CD14-positive monocyte (primary cell): ENCODE measurements at regions not wholly inside any gene's neighbourhood (a gene's known extent, or its start where the extent isn't known, plus 50 kb on each side); places are given as distances from the start of the nearest gene placed in this dataset.

ENCODE experiments used
- DNase-seq, 3 donors: peaks; one replicate each; pipeline ENCODE4 v3.0.0-alpha.2; 2011 to 2022
- H2AFZ ChIP-seq: 2 replicates; pipeline ENCODE4 v1.6.0; 2012; ENCODE audit warnings: mild to moderate bottlenecking, low read depth, low read length, inconsistent platforms; ENCODE audit not compliant: insufficient read depth, poor library complexity, severe bottlenecking
- H3K27ac ChIP-seq, 2 donors: 1 replicate in 1 of 2; 2 replicates in 1 of 2; pipeline ENCODE4 v1.5.1; 2012 to 2013; ENCODE audit warnings: low read length in 2 of 2, control low read depth in 1 of 2, inconsistent platforms in 1 of 2, low read depth in 1 of 2, mild to moderate bottlenecking in 1 of 2
- H3K27me3 ChIP-seq, 2 donors: one replicate each; pipeline versions ENCODE4 v1.6.0 to v1.6.1; 2011 to 2013; ENCODE audit warnings: low read length in 2 of 2; ENCODE audit not compliant: control insufficient read depth in 2 of 2, insufficient read depth in 2 of 2
- H3K36me3 ChIP-seq, 2 donors: replicated peaks in 1 of 2; 1 replicate in 1 of 2; 2 replicates in 1 of 2; pipeline versions ENCODE4 v1.5.1 to v1.6.1; 2012 to 2013; ENCODE audit warnings: low read length in 2 of 2, control low read depth in 1 of 2, inconsistent platforms in 1 of 2, mild to moderate bottlenecking in 1 of 2; ENCODE audit not compliant: insufficient read depth in 2 of 2, control insufficient read depth in 1 of 2
- H3K4me1 ChIP-seq, 2 donors: 1 replicate in 1 of 2; 2 replicates in 1 of 2; pipeline versions ENCODE4 v1.5.1 to v1.6.1; 2012 to 2013; ENCODE audit warnings: low read length in 2 of 2, control low read depth in 1 of 2, inconsistent platforms in 1 of 2, mild to moderate bottlenecking in 1 of 2, moderate library complexity in 1 of 2; ENCODE audit not compliant: insufficient read depth in 2 of 2, control insufficient read depth in 1 of 2
- H3K4me2 ChIP-seq: replicated peaks from 2 replicates; pipeline ENCODE3; 2012; ENCODE audit warnings: low read length, moderate library complexity, mild to moderate bottlenecking; ENCODE audit not compliant: poor library complexity, severe bottlenecking; ENCODE audit errors: extremely low read depth
- H3K4me3 ChIP-seq, 3 experiments: fragments of 200-600 bp in 1 of 3; sonication (generic) in 1 of 3; replicated peaks in 1 of 3; 1 replicate in 2 of 3; 2 replicates in 1 of 3; pipeline ENCODE4 v1.5.1; 2011 to 2013; ENCODE audit warnings: low read length in 3 of 3, mild to moderate bottlenecking in 3 of 3, control low read depth in 2 of 3, low read depth in 2 of 3, inconsistent platforms in 1 of 3, moderate library complexity in 1 of 3
- H3K79me2 ChIP-seq: 2 replicates; pipeline ENCODE4 v1.6.0; 2012; ENCODE audit warnings: mild to moderate bottlenecking, control low read depth, inconsistent platforms, low read length, moderate library complexity; ENCODE audit not compliant: insufficient read depth
- H3K9ac ChIP-seq: 2 replicates; pipeline ENCODE4 v1.6.0; 2017; ENCODE audit warnings: low read length, mild to moderate bottlenecking; ENCODE audit not compliant: insufficient read depth, poor library complexity, severe bottlenecking
- H3K9me3 ChIP-seq, 2 donors: replicated peaks in 1 of 2; 1 replicate in 1 of 2; 2 replicates in 1 of 2; pipeline versions ENCODE4 v1.5.1 to v1.6.1; 2012 to 2013; ENCODE audit warnings: low read length in 2 of 2, control low read depth in 1 of 2; ENCODE audit not compliant: control insufficient read depth in 1 of 2, insufficient read depth in 1 of 2
- H4K20me1 ChIP-seq: 2 replicates; pipeline ENCODE4 v1.6.0; 2012; ENCODE audit warnings: mild to moderate bottlenecking, low read length, control low read depth, moderate library complexity; ENCODE audit not compliant: insufficient read depth
- H3K27ac Mint-ChIP-seq, 7 donors: one replicate each; pipeline ENCODE4 v1.8.0; 2020; ENCODE audit warnings: mild to moderate bottlenecking in 7 of 7, mixed read lengths in 7 of 7, moderate library complexity in 6 of 7, inconsistent platforms in 2 of 7
- H3K27me3 Mint-ChIP-seq, 3 donors: one replicate each; pipeline ENCODE4 v1.8.0; 2021 to 2022; ENCODE audit warnings: low read depth in 3 of 3, mild to moderate bottlenecking in 3 of 3, mixed read lengths in 3 of 3, moderate library complexity in 3 of 3, inconsistent platforms in 1 of 3
- H3K36me3 Mint-ChIP-seq, 2 donors: one replicate each; pipeline ENCODE4 v1.8.0; 2020; ENCODE audit warnings: mixed read lengths in 2 of 2, inconsistent platforms in 1 of 2, mild to moderate bottlenecking in 1 of 2
- H3K4me1 Mint-ChIP-seq: one replicate; pipeline ENCODE4 v1.8.0; 2020; ENCODE audit warnings: mild to moderate bottlenecking, mixed read lengths
- H3K4me3 Mint-ChIP-seq, 2 donors: one replicate each; pipeline ENCODE4 v1.8.0; 2020; ENCODE audit warnings: mild to moderate bottlenecking in 2 of 2, mixed read lengths in 2 of 2, moderate library complexity in 1 of 2
- H3K9me3 Mint-ChIP-seq, 7 donors: one replicate each; pipeline ENCODE4 v1.8.0; 2020 to 2022; ENCODE audit warnings: mixed read lengths in 7 of 7, mild to moderate bottlenecking in 6 of 7, moderate library complexity in 6 of 7, inconsistent platforms in 2 of 7
- CTCF ChIP-seq: fragments of 200-600 bp; IDR thresholded peaks from one replicate; pipeline ENCODE4 v1.8.0; 2022; ENCODE audit warnings: antibody characterized with exemption, mild to moderate bottlenecking
- WGBS: methylation state at CpG from one replicate; pipeline ENCODE4 v1.1.5; 2013; ENCODE audit warnings: missing lambda C conversion rate; ENCODE audit not compliant: insufficient coverage; 5-methylcytosine and 5-hydroxymethylcytosine counted together
- intact Hi-C, 2 donors: fragments of 100-400 bp; cut with micrococcal nuclease; formaldehyde crosslinking; loops; one replicate each; pipeline versions ENCODE4 v1.15.0 to v1.15.1; 2023

- no peaks in the 10 kb centered on the region for H3K27me3 ChIP-seq
- no peaks in the 10 kb centered on the region for H3K36me3 Mint-ChIP-seq
- no CpG with 5 or more reads among the region's 1 CpG for WGBS
- H3K4me2 ChIP-seq, result no peak overlapping the region
- H3K9me3 ChIP-seq, result no peaks in the 10 kb centered on the region
- H3K27ac Mint-ChIP-seq, result no peak overlapping the region
- H3K4me3 Mint-ChIP-seq, result no peak overlapping the region
- no peak overlapping the region for H2AFZ ChIP-seq
- H3K4me1 ChIP-seq, result no peaks in the 10 kb centered on the region
- H3K4me3 ChIP-seq, result no peak overlapping the region
- no peak for DNase-seq
- no peaks in the 10 kb centered on the region for H4K20me1 ChIP-seq
- H3K9me3 Mint-ChIP-seq, result peaks cover 0 to 1% (median 0%) of the 10 kb centered on the region in 7 donors
- intact Hi-C loops, result no loop called here
- H3K79me2 ChIP-seq, result no peaks in the 10 kb centered on the region
- H3K36me3 ChIP-seq, result no peaks in the 10 kb centered on the region
- no peak overlapping the region for H3K27ac ChIP-seq
- H3K4me1 Mint-ChIP-seq, result no peaks in the 10 kb centered on the region
- no peak overlapping the region for H3K9ac ChIP-seq
- H3K27me3 Mint-ChIP-seq, result no peaks in the 10 kb centered on the region
- no peak for TF ChIP-seq CTCF
These were observed 804.9 kb downstream of the SUCLG1 start for GRCh38 chr2:83654091-83654611.

GRCh38 chr2:83650898-83651297 is 808.2 kb downstream of the SUCLG1 start:
- Mint-ChIP-seq H3K4me1 (no peaks in the 10 kb centered on the region), H3K36me3 (no peaks in the 10 kb centered on the region), H3K27ac (no peak overlapping the region), H3K27me3 (no peaks in the 10 kb centered on the region), H3K4me3 (no peak overlapping the region), H3K9me3 (peaks cover 0 to 1% (median 0%) of the 10 kb centered on the region in 7 donors)
- Histone ChIP-seq H3K79me2 (no peaks in the 10 kb centered on the region), H3K4me3 (no peak overlapping the region), H3K9me3 (no peaks in the 10 kb centered on the region), H3K4me1 (no peaks in the 10 kb centered on the region), H3K9ac (no peak overlapping the region), H3K36me3 (no peaks in the 10 kb centered on the region), H3K27ac (no peak overlapping the region), H3K27me3 (no peaks in the 10 kb centered on the region), H3K4me2 (no peak overlapping the region), H4K20me1 (no peaks in the 10 kb centered on the region), H2AFZ (no peak overlapping the region)
- intact Hi-C loops, result no loop called here
- TF ChIP-seq CTCF, result no peak
- no peak for DNase-seq
- WGBS, result no CpG with 5 or more reads among the region's 1 CpG
